ENCODE measurements at regions not wholly inside any gene's neighbourhood (a gene's known extent, or its start where the extent isn't known, plus 50 kb on each side); places are given as distances from the start of the nearest gene placed in this dataset.

GRCh38 chr6:104306211-104306610, 553.5 kb downstream of the HACE1 start:
- DNase-seq, result no peak

GRCh38 chr6:104305206-104305605, 554.5 kb downstream of the HACE1 start:
- no peak for DNase-seq

DNA sequence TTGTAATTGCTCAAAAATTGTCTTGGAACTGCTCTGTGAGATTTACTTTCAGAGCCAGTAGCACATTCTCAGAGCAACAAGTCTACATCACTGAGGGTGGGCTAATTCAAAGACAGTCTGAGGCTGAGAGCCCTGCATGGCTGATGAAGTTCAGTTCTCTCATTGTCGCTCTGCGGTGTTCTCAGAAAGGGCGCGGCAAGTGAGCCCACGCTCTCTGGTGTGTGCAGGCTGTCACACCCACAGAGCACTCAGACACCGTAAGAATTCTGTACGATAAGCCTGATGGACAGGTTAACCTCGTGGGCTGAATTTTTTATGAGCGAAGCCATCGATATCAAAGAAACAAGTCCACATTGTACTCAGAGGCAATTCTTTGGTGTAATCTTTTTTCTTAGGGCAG, 557.8 kb downstream of the HACE1 start:
- DNase-seq, result no peak

- no peak for DNase-seq
These were observed 573.1 kb downstream of the HACE1 start for GRCh38 chr6:104286641-104287040.

DNA sequence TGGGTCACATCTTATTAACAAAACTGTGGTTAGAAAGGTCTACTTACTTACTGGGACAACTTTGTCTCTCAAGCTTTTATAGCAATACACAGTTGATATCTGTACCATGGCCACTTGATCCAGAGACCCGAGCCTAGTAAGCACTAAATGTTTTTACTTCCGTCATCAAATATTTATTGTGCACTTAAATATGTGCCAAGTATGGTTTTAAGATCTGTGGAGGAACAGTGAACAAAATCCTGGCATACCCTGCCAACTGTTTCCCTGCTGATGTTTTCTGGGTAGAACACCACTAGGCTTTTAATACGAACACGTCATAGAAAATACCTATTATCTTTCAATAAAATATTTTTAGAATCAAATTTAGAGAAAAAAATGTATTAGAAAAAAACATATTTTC, 574.8 kb downstream of the HACE1 start:
- DNase-seq, result no peak

DNA sequence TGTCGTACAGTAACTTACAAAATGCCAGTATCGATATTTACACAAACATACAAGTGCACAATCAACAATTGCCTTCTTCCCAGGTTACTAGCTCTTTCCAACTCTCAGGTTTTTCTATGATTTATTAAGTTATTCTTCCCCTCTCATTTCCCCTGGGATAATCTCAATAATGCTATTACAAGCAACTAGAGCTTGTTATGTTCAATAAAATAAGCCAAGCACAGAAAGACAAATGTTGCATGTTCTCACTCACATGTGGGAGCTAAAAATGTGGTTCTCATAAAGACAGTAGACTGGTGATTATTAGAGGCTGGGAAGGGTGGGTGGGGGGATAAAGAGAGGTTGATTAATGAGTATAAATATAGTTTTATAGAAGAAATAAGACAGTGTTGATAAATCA, 577.1 kb downstream of the HACE1 start:
- DNase-seq, result no peak

GRCh38 chr6:104281370-104281769, 578.3 kb downstream of the HACE1 start:
- no peak for DNase-seq

DNA sequence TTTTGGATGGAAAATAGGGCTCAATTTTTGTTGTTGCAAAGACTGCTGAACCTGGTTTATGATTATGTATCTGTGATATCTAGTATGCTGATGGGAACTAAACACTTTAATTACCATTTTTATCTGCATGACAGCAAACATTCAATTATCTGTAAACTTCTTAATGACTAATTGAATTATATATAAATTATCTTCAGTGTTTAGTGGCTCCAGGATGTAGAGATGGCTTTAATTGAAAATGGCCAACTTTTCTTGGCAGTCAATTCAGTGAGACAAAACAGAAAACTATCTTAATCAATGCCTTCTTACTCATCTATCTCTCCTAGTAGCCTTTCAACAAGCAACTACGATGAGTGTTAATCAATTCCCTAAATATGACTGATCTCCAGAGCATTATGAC, 591.3 kb downstream of the HACE1 start:
- DNase-seq, result no peak

DNA sequence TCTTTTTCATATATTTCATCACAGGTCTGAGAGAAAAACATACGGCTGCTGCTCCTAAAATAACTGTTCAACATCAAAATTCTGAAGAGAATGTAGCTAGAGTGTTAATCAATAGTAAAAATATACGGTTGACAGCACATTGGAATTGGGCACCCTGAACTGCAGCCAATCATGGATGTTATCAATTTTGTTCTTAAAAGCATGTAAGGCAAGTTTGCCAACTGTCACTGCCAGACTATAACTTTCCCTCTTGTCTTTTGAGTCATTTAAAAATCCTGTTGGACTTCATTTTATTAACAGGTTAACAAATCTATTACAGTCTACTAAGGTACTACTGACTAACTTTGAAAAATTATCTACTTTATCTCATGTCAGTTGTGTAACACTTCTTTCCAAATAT, 592.8 kb downstream of the HACE1 start:
- no peak for DNase-seq

DNA sequence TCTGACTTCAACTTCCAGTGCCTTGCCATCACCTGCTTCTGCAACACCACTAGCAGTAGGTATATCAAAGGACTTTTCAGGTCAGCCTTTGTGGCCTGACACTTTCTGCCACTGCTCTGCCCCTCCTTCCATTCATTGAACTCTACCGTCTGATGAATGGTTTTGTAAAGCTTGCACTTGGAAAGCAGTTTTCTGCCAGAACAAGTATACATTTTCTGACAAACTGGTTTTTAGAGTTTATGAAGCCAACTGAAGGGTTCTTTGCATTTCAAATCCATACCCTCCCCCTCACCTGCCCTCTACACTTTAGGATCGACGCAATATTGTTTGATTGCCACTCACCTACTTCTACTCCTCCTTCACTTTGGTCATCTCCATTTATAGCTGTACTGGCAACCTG, 603.1 kb downstream of the HACE1 start:
- DNase-seq, result no peak

GRCh38 chr6:104253236-104253635, 606.5 kb downstream of the HACE1 start:
- no peak for DNase-seq

GRCh38 chr6:104252276-104252675, 607.4 kb downstream of the HACE1 start:
- DNase-seq, result no peak

GRCh38 chr6:104251651-104252050, 608.1 kb downstream of the HACE1 start:
- no peak for DNase-seq

DNA sequence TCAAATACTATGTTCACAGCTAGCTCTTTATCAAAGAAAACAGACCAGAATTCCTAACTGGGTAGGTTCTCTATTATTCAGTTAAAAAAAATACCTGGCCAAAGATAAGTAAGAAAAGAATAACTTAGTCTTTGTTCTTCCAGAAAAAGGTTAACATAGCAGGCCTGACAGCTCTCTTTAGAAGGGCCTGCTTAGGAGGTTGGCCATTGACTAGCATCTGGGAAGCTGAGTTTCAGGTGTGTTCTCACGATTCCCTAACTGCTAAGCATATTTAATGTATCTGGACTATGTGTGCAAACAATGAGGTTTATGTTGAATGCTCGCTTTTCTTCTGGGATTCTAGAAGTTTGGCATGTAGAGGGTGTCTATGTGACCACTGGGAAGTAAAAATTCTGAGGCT, 618.9 kb downstream of the HACE1 start:
- DNase-seq, result no peak

DNA sequence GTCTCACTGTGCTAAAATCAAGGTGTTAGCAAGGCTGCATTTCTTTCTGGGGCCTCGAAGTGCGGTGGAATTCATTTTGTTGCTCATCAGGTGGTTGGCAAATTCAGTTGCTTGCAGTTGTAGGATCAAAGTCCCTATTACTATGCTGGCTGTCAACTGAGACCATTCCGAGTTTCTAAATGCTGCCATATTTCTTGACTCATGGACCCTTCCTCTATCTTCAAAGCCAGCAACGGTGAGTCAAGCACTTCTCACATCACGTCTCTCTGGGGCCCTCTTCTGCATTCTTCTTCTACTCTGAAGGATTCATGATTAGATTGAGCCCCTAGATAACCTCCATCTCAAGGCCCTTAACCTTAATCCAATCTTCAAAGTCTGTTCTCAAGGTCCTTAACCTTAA, 619.7 kb downstream of the HACE1 start:
- no peak for DNase-seq

- no peak for DNase-seq
These were observed 630.7 kb downstream of the HACE1 start for GRCh38 chr6:104229057-104229456.

DNA sequence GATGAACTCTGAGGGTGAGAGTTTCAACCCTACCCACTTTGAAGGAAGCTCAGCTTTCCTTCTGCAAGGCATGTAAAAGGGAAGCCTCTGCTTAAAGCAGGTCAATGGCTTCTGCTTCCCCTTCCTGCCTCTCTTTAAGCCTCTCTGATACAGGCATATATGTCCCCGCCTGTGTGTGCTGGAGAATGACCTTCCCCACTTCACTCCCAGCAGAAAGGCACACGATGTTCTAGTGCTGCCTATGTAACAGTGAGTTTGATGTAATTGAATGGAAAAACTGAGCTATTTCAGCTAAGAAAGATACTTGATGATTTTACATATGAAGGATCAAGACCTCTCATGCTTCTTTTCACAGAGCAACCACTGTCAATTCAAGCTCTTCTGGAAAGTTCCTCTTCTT, 632.2 kb downstream of the HACE1 start:
- DNase-seq, result no peak

DNA sequence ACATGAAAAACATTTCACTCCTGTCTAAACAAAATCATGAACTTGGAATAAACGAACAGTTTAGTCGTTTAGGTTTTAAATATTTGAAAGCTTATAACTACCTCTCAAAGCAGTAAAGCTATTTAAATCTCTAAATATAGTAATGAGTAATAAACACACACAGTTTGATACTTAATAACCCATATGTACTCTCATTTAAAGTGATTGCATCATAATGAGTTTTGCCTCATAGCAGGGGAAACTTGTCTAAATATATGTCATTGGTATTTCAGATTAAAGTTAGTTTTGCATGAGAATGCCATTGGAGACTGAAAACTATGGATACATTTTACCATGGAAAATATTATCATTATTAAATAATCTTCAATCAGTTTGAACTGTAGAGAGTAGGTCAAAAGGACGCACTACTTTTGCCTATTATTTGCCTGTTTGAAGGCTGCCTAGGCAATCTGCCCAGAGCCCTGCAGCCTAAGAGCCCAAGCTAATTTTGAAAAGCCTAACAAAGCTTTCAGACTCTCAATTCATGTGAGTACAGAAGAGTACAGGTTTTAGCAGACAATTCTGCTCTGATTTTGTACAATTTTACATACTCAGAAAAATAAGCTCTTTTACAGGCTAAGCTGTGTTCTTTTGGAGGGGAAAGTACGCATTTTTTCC, 632.8 kb downstream of the HACE1 start:
- DNase-seq, result no peak

DNA sequence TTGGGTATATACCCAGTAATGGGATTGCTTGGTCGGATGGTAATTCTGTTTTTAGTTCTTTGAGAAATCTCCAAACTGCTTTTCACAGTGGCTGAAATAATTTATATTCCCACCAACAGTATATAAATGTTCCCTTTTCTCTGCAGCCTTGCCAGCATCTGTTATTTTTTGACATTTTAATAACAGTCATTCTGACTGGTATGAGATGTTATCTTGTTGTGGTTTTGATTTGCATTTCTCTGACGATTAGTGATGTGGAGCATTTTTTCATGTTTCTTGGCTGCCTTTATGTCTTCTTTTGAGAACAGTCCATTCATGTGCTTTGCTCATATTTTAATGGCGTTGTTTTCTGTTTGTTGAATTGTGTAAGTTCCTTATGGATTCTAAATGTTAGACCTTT, 641.6 kb downstream of the HACE1 start:
- no peak for DNase-seq

- no peak for DNase-seq
These were observed 644.8 kb downstream of the HACE1 start for GRCh38 chr6:104214901-104215300.

DNA sequence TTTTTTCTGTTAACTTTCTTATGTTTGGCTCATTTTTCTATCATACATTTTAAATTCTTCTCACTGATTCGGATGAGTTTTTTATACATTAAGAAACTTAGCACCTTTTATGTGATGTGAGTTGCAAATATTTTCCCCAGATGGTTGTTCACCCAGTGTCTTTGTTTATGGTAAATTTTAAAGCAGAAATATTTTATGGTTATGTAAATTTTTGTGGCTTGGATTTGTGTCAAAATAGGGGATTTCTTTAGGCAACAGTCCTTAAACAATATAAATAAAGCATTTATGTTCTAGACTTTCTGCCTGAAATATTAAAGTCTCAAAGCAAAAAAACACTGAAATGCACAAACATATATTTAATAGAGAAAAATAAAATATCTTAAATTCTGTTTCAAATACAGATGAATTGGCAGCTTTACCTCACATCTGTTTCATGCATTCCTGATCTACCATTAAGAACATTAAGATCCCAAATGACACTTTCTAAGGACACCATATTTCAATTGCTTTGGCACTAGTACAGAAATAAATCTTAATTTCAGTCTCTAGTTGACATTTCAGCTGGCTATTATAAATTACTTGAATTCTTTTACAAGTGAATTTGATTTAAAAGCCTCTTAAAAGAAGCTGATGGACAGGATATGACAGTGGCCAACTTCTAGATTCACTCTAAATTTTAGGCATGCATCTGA, 646.6 kb downstream of the HACE1 start:
- no peak for DNase-seq

DNA sequence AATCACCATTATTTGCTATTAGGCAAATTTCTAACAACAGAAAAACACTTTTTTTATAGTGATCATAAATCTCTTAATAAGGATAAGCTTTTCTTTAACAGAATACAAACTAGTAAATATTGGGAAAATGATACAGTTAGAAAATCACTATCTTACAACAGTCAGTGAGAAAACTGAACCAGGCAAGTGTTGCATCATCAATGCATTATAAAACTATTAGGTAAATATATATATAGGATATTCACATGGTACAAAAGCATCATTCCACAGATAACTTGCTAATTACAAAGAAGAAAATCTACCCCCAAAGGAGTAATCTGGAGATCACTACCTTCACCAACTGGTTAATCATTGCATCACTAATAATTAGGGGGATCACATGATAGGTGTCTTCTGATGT, 652.1 kb downstream of the HACE1 start:
- DNase-seq, result no peak

DNA sequence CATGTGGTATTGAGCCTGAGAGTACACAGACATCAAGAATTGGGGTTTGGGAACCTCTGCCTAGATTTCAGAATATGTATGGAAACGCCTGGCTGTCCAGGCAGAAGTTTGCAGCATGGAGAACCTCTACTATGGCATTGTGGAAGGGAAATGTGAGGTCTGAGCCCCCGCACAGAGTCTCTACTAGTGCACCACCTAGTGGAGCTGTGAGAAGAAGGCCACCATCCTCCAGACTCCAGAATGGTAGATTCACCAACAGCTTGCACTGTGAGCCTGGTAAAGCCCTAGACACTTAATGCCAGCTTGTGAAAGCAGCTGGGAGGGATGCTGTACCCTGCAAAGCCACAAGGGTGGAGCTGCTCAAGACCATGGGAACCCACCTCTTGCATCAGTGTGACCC, 658.2 kb downstream of the HACE1 start:
- DNase-seq, result no peak

DNA sequence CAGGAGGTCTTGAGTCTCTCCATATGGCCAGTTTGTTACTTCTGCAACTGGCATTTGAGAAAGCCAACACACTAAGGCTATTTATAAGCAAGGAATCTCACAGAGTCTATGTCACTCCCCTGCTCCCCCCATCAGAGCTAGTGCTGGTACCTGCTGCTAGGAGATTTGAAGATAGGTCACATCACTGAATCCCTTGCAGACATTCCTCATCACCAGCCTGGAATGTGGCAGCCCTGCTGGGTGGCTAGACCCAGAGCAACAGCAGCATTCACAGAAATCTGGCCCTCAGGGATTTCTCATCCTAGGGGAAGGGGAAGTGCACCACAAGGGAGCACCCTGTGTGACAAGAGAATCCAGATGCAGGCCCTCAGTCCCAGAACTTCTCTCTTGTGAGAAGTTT, 672.1 kb downstream of the HACE1 start:
- no peak for DNase-seq

- no peak for DNase-seq
These were observed 672.9 kb downstream of the HACE1 start for GRCh38 chr6:104186831-104187230.
